Nephron progenitor cell (in vitro differentiated cells): ENCODE measurements at regions not wholly inside any gene's neighbourhood (a gene's known extent, or its start where the extent isn't known, plus 50 kb on each side); places are given as distances from the start of the nearest gene placed in this dataset.

ENCODE experiments used
- DNase-seq: peaks from one replicate; pipeline ENCODE4 v3.0.0; 2021
- H3K27ac Mint-ChIP-seq: 2 replicates; pipeline ENCODE4 v1.8.0; 2021; ENCODE audit warnings: mild to moderate bottlenecking, moderate library complexity, mixed read lengths
- H3K27me3 Mint-ChIP-seq: 2 replicates; pipeline ENCODE4 v1.8.0; 2021; ENCODE audit warnings: mild to moderate bottlenecking, low read depth, mixed read lengths; ENCODE audit not compliant: poor library complexity
- H3K36me3 Mint-ChIP-seq: 2 replicates; pipeline ENCODE4 v1.8.0; 2021; ENCODE audit warnings: low read depth, mixed read lengths
- H3K4me1 Mint-ChIP-seq: 2 replicates; pipeline ENCODE4 v1.8.0; 2021; ENCODE audit warnings: mixed read lengths
- H3K4me3 Mint-ChIP-seq: 2 replicates; pipeline ENCODE4 v1.8.0; 2021; ENCODE audit warnings: mild to moderate bottlenecking, moderate library complexity, mixed read lengths
- H3K9me3 Mint-ChIP-seq: 2 replicates; pipeline ENCODE4 v1.8.0; 2021; ENCODE audit warnings: mild to moderate bottlenecking, moderate library complexity, mixed read lengths
- TF ChIP-seq, protein P1 (sequence below): fragments of 200-600 bp; sonication (generic); IDR thresholded peaks from 2 replicates; pipeline ENCODE4 v1.5.0; 2021; ENCODE audit warnings: antibody characterized with exemption

DNA sequence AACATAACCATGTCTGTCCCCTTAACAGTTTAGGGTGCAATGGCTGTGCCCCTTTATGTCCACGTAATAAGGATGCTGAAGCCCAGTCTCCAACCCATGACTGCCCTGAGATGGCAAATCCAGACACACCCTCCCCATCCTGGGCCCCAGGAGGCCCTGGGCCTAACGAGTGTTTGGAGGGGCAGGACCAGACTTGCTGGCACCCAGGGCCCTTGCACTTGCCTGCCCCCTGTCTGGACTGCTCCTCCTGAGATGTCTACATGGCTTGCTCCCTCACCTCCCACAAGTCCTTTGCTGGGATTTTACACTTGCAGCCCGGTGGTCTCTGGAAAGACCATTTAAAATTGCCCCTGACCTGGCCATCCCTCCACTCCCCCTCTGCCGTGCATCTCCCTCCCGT, 132.2 kb upstream of the NECTIN1 start:
- no peaks in the 10 kb centered on the region for H3K36me3 Mint-ChIP-seq

DNA sequence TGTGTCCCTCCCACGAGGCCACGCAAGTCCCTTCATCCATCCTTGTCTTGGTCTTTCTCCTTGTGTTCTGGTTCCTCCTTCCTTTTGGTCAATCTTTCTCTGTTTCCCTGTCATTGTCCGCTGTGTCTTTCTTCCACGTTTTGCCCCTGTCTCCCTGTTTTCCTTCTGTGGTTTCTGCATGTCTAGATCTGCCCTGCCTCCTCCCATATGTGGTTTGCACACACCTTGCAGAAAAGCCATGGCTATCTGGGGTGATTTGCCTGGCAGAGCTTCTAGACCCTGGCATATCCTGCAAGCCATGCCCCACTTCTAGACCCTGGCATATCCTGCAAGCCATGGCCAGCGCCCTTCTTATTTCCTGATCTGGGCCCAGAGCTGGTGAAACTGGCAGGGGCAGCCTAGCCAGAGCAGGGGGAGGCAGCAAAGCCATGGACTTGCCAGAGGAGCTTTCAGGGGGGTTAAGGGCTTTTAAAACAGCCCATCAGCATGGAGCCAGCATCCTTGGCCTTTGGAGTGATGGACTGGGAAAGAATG, 131.6 kb upstream of the NECTIN1 start:
- Mint-ChIP-seq H3K4me1 (peaks cover 40% of the 10 kb centered on the region), H3K27me3 (peaks cover 31% of the 10 kb centered on the region), H3K9me3 (peaks cover 5% of the 10 kb centered on the region), H3K4me3 (no peak overlapping the region), H3K36me3 (no peaks in the 10 kb centered on the region), H3K27ac (no peak overlapping the region)
- TF ChIP-seq, protein P1, sequence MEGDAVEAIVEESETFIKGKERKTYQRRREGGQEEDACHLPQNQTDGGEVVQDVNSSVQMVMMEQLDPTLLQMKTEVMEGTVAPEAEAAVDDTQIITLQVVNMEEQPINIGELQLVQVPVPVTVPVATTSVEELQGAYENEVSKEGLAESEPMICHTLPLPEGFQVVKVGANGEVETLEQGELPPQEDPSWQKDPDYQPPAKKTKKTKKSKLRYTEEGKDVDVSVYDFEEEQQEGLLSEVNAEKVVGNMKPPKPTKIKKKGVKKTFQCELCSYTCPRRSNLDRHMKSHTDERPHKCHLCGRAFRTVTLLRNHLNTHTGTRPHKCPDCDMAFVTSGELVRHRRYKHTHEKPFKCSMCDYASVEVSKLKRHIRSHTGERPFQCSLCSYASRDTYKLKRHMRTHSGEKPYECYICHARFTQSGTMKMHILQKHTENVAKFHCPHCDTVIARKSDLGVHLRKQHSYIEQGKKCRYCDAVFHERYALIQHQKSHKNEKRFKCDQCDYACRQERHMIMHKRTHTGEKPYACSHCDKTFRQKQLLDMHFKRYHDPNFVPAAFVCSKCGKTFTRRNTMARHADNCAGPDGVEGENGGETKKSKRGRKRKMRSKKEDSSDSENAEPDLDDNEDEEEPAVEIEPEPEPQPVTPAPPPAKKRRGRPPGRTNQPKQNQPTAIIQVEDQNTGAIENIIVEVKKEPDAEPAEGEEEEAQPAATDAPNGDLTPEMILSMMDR = no peak
- DNase-seq = no peak

More for the DNA sequence above, 132.2 kb upstream of the NECTIN1 start:
- peaks cover 45% of the 10 kb centered on the region for H3K4me1 Mint-ChIP-seq
- H3K4me3 Mint-ChIP-seq = no peak overlapping the region
- no peak overlapping the region for H3K27ac Mint-ChIP-seq
- no peak for DNase-seq
- TF ChIP-seq, protein P1 = no peak
- peaks cover 30% of the 10 kb centered on the region for H3K27me3 Mint-ChIP-seq
- peaks cover 5% of the 10 kb centered on the region for H3K9me3 Mint-ChIP-seq

DNA sequence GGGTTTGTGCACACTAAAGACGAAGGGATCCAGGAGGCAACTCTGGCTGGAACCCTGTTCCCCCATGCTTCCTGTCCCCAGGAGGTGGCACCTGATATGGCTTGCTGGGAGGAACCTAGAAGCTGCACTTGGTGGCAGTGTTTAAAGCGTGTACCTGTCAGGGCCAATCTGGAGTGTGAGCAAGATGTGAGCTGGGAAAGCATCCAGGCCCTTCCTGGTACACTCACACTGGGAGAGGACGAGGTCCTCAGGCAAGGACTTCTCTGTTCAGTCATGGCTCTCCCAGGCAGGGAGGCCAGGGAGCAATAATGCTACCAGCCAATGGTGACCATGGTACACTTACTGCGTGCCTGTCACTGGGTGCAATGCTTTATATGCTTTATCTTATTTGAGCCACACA, 130.7 kb upstream of the NECTIN1 start:
- Mint-ChIP-seq H3K9me3 (peaks cover 5% of the 10 kb centered on the region), H3K27ac (no peak overlapping the region), H3K27me3 (peaks cover 29% of the 10 kb centered on the region), H3K36me3 (no peaks in the 10 kb centered on the region), H3K4me3 (no peak overlapping the region), H3K4me1 (peaks cover 32% of the 10 kb centered on the region)
- DNase-seq = no peak
- TF ChIP-seq, protein P1 = no peak

DNA sequence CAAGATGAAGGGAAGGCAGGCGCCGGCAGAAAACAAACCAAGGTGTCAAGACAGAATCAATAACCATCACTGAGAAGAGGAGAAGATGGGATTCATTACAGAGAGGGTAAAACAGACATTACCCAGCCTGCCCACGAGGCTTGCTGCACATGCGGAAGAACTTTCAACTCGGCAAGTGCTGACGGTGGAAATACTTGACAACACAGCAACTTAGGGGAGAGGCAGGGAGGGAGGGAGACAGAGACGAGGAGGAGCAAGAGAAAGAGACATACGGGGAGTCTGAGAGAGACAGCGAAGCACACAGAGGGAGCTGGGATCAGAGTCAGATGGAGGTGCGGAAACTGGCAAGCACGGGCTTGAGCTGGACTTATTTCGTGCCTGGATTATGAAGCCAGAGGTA, 129.3 kb upstream of the NECTIN1 start:
- no peak overlapping the region for H3K4me3 Mint-ChIP-seq
- TF ChIP-seq, protein P1 = no peak
- DNase-seq = no peak
- peak overlapping the region; percentile 27 for H3K27ac Mint-ChIP-seq
- H3K4me1 Mint-ChIP-seq = peaks cover 25% of the 10 kb centered on the region
- H3K9me3 Mint-ChIP-seq = peaks cover 5% of the 10 kb centered on the region
- no peaks in the 10 kb centered on the region for H3K36me3 Mint-ChIP-seq
- peaks cover 29% of the 10 kb centered on the region for H3K27me3 Mint-ChIP-seq

DNA sequence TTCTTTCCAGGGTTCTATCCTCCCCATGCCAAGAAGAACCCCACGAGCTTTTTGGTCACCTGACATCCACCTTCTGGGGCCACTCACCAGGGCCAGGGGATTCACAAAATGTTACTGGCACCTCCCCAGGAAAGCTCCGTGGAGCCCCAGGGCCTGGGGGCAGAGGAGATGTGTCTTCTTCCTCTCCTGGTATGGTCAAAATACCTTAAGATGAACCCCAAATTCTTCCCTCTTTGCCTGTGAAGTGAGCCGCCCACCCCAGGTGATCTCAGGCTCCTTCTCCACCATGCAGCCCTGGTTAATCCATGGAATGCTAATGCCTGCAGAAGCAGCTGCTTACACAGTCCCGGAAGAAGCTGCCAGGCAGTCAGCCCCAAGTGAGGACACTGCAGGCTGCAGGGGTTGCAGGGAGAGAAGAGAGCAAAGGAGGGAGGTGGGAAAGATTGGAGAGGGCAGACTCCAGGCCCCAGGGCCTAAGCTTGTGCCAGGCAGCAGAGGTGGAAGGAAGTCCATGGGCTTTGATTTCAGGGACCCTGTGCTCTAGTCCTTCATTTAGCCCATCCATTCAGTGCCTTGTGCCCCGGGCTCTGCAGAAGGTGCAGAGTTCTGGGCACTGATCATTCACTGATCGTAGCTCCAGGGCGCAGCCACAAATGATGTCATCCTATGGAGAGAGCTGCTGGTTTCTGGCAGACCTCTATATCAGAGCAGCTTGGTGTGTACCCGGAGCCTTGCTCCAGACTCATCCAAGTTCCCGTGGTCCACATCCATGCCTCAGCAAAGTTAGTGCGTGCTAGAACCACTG, 127.9 kb upstream of the NECTIN1 start:
- TF ChIP-seq, protein P1 = no peak
- DNase-seq = no peak
- H3K4me3 Mint-ChIP-seq = no peak overlapping the region
- no peaks in the 10 kb centered on the region for H3K36me3 Mint-ChIP-seq
- peaks cover 25% of the 10 kb centered on the region for H3K27me3 Mint-ChIP-seq
- H3K4me1 Mint-ChIP-seq = peaks cover 19% of the 10 kb centered on the region
- no peak overlapping the region for H3K27ac Mint-ChIP-seq
- H3K9me3 Mint-ChIP-seq = no peaks in the 10 kb centered on the region

DNA sequence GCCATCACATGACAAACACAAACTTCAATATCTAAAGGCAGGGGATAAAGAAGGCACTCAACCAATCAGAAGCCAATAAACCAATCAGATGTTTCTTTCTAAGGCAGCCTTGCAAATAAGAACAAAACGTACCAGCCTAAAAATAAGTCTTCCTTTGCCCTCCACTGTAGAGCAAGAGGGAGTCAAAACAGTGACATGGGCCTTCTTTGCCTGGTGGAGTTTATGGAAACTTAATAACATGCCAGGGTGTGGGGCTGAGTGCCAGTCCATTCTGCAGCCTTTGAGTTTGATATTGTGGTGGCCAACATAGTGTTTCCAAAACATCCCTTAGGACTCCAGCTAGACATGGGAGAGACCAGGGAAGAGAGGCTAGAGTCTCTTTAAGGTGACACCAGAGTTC, 126.1 kb upstream of the NECTIN1 start:
- TF ChIP-seq, protein P1 = no peak
- Mint-ChIP-seq H3K27me3 (peaks cover 22% of the 10 kb centered on the region), H3K36me3 (no peaks in the 10 kb centered on the region)

More for the DNA sequence above, 126.1 kb upstream of the NECTIN1 start:
- Mint-ChIP-seq H3K4me3 (no peak overlapping the region), H3K4me1 (peaks cover 19% of the 10 kb centered on the region), H3K27ac (no peak overlapping the region), H3K9me3 (no peaks in the 10 kb centered on the region)
- DNase-seq = no peak
